ENCODE measurements at regions not wholly inside any gene's neighbourhood (a gene's known extent, or its start where the extent isn't known, plus 50 kb on each side); places are given as distances from the start of the nearest gene placed in this dataset.

- no peak for TF ChIP-seq CTCF (IDR thresholded peaks at IDR 0.05 in 8 of 11, conservative IDR thresholded peaks at IDR 0.05 in 3 of 11)
- no peak for TF ChIP-seq POLR2A (IDR thresholded peaks at IDR 0.05)
- TF ChIP-seq POLR2AphosphoS5 (IDR thresholded peaks at IDR 0.05): no peak
These were observed 78.6 kb upstream of the RAPGEF2 start for GRCh38 chr4:159024266-159024665.
